Psoas muscle (tissue), 7 donors: ENCODE measurements at regions not wholly inside any gene's neighbourhood (a gene's known extent, or its start where the extent isn't known, plus 50 kb on each side); places are given as distances from the start of the nearest gene placed in this dataset.
"Not testable (repeated sequence)": the region's sequence is repeated elsewhere in the genome, so short reads cannot be mapped to it uniquely, and the experiment has no call there.

Experiments
- ATAC-seq, 4 donors: fragments of 200-7000 bp; cut with Tn5 transposase; one replicate each; pipeline ENCODE4 v1.9.1; 2020; ENCODE audit warnings: moderate library complexity in 3 of 4, mild to moderate bottlenecking in 2 of 4
- DNase-seq, 2 donors: peaks; one replicate each; pipeline ENCODE4 v3.0.0-alpha.2; 2020
- H3K27ac ChIP-seq: fragments of 200-600 bp; one replicate; pipeline ENCODE4 v1.8.0; 2022
- H3K27me3 ChIP-seq, 3 donors: fragments of 200-600 bp in 1 of 3; one replicate each; pipeline versions ENCODE4 v1.6.1 to v1.8.0; 2013 to 2022; ENCODE audit warnings: low read length in 2 of 3, mild to moderate bottlenecking in 2 of 3, moderate library complexity in 1 of 3; ENCODE audit not compliant: insufficient read depth in 3 of 3
- H3K36me3 ChIP-seq, 2 donors: fragments of 200-600 bp in 1 of 2; one replicate each; pipeline versions ENCODE4 v1.6.1 to v1.8.0; 2013 to 2022; ENCODE audit warnings: low read depth in 1 of 2, mild to moderate bottlenecking in 1 of 2, moderate library complexity in 1 of 2; ENCODE audit not compliant: insufficient read depth in 1 of 2
- H3K4me1 ChIP-seq: fragments of 200-600 bp; one replicate; pipeline ENCODE4 v1.8.0; 2022
- H3K4me3 ChIP-seq: fragments of 200-600 bp; one replicate; pipeline ENCODE4 v1.8.0; 2022; ENCODE audit warnings: mild to moderate bottlenecking
- H3K9me3 ChIP-seq: fragments of 200-600 bp; one replicate; pipeline ENCODE4 v1.8.0; 2022
- CTCF ChIP-seq: fragments of 200-600 bp; IDR thresholded peaks from one replicate; pipeline ENCODE4 v1.8.0; 2022; ENCODE audit warnings: antibody characterized with exemption
- WGBS, 3 donors: extraction: QIAGEN DNeasy Blood & Tissue Kit; methylation state at CpG; one replicate each; pipeline versions ENCODE4 v1.1.6 to v1.1.7; 2013; 5-methylcytosine and 5-hydroxymethylcytosine counted together
- intact Hi-C, 2 donors: fragments of 100-400 bp; cut with DNase I; formaldehyde crosslinking; loops; one replicate each; pipeline versions ENCODE4 v1.11.0 to v1.14.2; 2022
- donor health status: healthy with polysubstance abuse.
- donor health status: DM: no; HTN: no; CAD: no; lungs with moderate emphysema.
- donor health status: Bipolar disorder and iron deficiency.
- donor health status: healthy.
- donor health status: DM: yes; HTN: yes; CAD: no.
- donor health status: DM: no; HTN: no; CAD: no.
- donor health status: DM: yes; HTN: yes; CAD: no.

GRCh38 chr7:65503434-65504152 lies 129.9 kb downstream of the ZNF92 start:
- no peaks in the 10 kb centered on the region for H3K27me3 ChIP-seq
- ATAC-seq, result no peak
- TF ChIP-seq CTCF, result no peak
- no peaks in the 10 kb centered on the region for H3K9me3 ChIP-seq
- H3K27ac ChIP-seq, result no peak overlapping the region
- no peak for DNase-seq
- intact Hi-C loops, result no loop called here
- H3K4me3 ChIP-seq, result no peak overlapping the region
- H3K36me3 ChIP-seq, result no peaks in the 10 kb centered on the region
- H3K4me1 ChIP-seq, result no peaks in the 10 kb centered on the region

- DNase-seq, H3K4me1 ChIP-seq, H3K36me3 ChIP-seq, H3K27me3 ChIP-seq, intact Hi-C loops, H3K9me3 ChIP-seq, H3K4me3 ChIP-seq, ATAC-seq, H3K27ac ChIP-seq: not testable (repeated sequence)
- WGBS, 3 donors, result 49 to 73% (median 60%) methylated on average over 1 of the region's 1 CpG
Observed at GRCh38 chr7:65504504-65505319, 131.1 kb downstream of the ZNF92 start.

GRCh38 chr7:65505320-65505633 lies 131.6 kb downstream of the ZNF92 start:
- H3K4me1 ChIP-seq, H3K27ac ChIP-seq, H3K4me3 ChIP-seq, H3K27me3 ChIP-seq, DNase-seq, ATAC-seq, H3K9me3 ChIP-seq, H3K36me3 ChIP-seq, intact Hi-C loops: not testable (repeated sequence)
- WGBS, 3 donors, result 50 to 74% (median 63%) methylated on average over 3 of the region's 3 CpGs

DNA sequence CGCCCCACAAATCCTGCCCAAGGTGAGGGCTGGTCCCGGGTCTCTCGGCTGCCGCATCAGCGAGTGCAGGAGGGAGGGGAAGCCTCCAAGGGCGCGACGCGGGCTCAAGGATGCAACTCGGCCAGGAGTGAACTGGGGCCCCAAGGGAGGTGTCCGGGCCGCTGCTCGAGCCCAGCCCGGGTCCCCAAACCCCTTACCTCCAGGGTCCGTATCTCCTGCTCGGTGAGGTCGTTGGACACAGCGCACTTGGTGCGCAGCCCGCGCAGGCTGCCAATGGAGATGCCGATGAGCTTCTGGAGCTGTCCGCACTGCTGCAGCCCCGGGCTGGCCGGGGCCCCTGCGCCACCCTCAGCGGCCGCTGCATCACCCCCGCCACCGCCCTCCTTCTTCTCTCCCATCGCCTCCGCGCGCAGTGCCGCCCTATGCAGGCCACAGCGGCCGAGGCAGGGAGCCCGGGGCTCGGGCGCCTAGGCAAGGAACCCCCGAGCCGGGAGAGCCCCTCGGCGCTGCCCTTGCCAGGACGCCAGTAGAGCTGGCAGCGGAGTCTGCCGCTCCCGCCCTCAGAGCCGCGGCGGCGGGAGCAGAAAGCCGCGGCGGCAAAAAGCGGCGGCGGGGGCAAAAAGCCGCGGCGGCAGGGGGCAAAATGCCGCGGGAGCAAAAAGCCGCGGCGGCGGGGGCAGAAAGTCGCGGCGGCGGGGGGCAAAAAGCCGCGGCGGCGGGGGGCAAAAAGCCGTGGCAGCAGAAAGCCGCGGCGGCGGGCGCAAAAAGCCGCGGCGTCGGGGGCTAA lies 135.1 kb downstream of the ZNF92 start:
- H3K4me3 ChIP-seq, H3K36me3 ChIP-seq, H3K4me1 ChIP-seq, H3K9me3 ChIP-seq, intact Hi-C loops, ATAC-seq, DNase-seq, H3K27ac ChIP-seq: not testable (repeated sequence)
- WGBS, 3 donors, result 3% methylated on average over 33 to 70 of the region's 85 CpGs
- H3K27me3 ChIP-seq, result peaks cover 0 to 12% (median 9%) of the 10 kb centered on the region in 3 donors

GRCh38 chr7:65509368-65510186 lies 135.9 kb downstream of the ZNF92 start:
- Histone ChIP-seq H3K27ac (no peak overlapping the region), H3K9me3 (no peaks in the 10 kb centered on the region), H3K27me3 (peaks cover 0 to 12% (median 9%) of the 10 kb centered on the region in 3 donors), H3K36me3 (no peaks in the 10 kb centered on the region), H3K4me1 (no peaks in the 10 kb centered on the region), H3K4me3 (peak overlapping the region; percentile 47)
- 1% methylated on average over 52 to 85 of the region's 85 CpGs for WGBS, 3 donors
- ATAC-seq, result no peak
- intact Hi-C loops, result no loop called here
- TF ChIP-seq CTCF, result no peak
- DNase-seq, result peak; percentile 10 to 38

DNA sequence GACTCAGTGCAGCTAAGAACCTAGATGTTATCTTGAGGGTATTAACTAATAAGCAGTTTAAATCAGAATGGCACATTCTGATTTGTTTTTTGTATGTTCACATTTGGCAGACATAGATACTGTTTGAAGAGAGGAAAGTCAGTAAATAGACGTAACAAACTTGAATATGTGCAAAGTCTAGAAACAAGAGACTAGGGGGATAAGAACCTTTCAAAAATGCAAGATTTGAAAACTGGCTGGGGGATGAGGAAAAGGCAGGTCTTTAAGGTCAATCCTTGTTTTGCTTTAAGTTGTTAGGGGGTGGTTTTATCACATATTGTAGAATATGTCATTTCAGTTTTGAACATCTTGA lies 136.5 kb downstream of the ZNF92 start:
- H3K27me3 ChIP-seq, result peaks cover 0 to 12% (median 9%) of the 10 kb centered on the region in 3 donors
- peak overlapping the region; percentile 47 for H3K4me3 ChIP-seq
- intact Hi-C loops, H3K9me3 ChIP-seq, H3K27ac ChIP-seq, H3K4me1 ChIP-seq, DNase-seq, ATAC-seq, H3K36me3 ChIP-seq: not testable (repeated sequence)
- 9 to 15% (median 13%) methylated on average over 1 of the region's 1 CpG for WGBS, 3 donors

DNA sequence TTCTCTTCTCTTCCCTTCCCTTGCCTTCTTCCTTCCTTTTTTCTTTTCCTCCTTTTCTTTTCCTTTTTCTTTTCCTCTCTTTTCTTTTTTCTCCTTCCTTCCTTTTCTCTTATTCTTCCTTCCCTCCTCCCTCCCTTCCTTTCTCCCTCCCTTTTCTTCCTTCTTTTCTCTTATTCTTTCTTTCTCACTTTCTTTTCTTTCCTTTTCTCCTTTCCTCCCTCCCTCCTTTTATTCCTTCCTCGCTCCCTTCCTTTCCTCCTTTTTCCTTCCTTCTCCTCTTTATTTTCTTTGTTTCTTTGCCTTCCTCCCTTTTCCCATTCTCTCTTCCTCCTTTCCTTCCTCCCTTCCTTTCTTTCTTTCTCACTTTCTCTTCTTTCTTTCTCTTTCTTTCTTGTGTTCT lies 146.1 kb downstream of the ZNF92 start:
- H3K9me3 ChIP-seq, H3K36me3 ChIP-seq, H3K4me3 ChIP-seq, ATAC-seq, H3K27ac ChIP-seq, H3K27me3 ChIP-seq, DNase-seq, intact Hi-C loops, H3K4me1 ChIP-seq: not testable (repeated sequence)
- 77 to 92% (median 86%) methylated on average over 1 of the region's 1 CpG for WGBS, 3 donors

GRCh38 chr7:65545465-65546161 lies 172.0 kb downstream of the ZNF92 start:
- H3K36me3 ChIP-seq, result not testable (repeated sequence)

More at GRCh38 chr7:65545465-65546161, 172.0 kb downstream of the ZNF92 start:
- H3K4me3 ChIP-seq, H3K9me3 ChIP-seq, H3K27ac ChIP-seq, intact Hi-C loops, H3K27me3 ChIP-seq, H3K4me1 ChIP-seq, DNase-seq, ATAC-seq: not testable (repeated sequence)
- WGBS, 3 donors, result no CpG with 5 or more reads among the region's 5 CpGs
